Endothelial cell of umbilical vein (primary cell): ENCODE measurements at regions not wholly inside any gene's neighbourhood (a gene's known extent, or its start where the extent isn't known, plus 50 kb on each side); places are given as distances from the start of the nearest gene placed in this dataset.

Source experiments
- BruUV-seq: library from RNA; stranded (reverse); fragments of 400-500 nt; replicated peaks from 2 replicates; lab custom pipeline; 2021; lab: Mats Ljungman, UMichigan
- CTCF ChIA-PET: fragments of 300-600, 350-600 bp; sonication (Branson Sonifier 250); formaldehyde crosslinking; loops from one replicate; lab custom pipeline; 2021; ENCODE audit warnings: antibody characterized with exemption, inconsistent platforms; lab: Charles Lee
- POLR2A ChIA-PET: fragments of 300-600, 350-600 bp; sonication (Branson Sonifier 250); formaldehyde crosslinking; loops from one replicate; lab custom pipeline; 2021; ENCODE audit warnings: antibody characterized with exemption, inconsistent platforms; lab: Charles Lee
- DNase-seq: peaks from one replicate; pipeline ENCODE4 v3.0.0-alpha.2; 2011; ENCODE audit warnings: low read depth, low spot score
- FAIRE-seq: peaks from 2 replicates; lab custom pipeline; 2011; peaks lifted over from hg19 to GRCh38; lab: Jason Lieb, UNC
- H2AFZ ChIP-seq: 2 replicates; pipeline ENCODE4 v1.6.0; 2012; ENCODE audit warnings: low read depth, low read length, control low read depth, inconsistent platforms
- H3K27ac ChIP-seq: 2 replicates; pipeline ENCODE4 v1.5.1; 2011; ENCODE audit warnings: low read depth, mild to moderate bottlenecking, control low read depth, low read length, moderate library complexity; ENCODE audit not compliant: insufficient read depth
- H3K27me3 ChIP-seq, 2 experiments: 2 replicates each; pipeline versions ENCODE4 v1.6.0 to v1.6.1; 2011; ENCODE audit warnings: low read length in 2 of 2, mixed read lengths in 1 of 2; ENCODE audit not compliant: control insufficient read depth in 2 of 2, insufficient read depth in 2 of 2
- H3K36me3 ChIP-seq, 2 experiments: 2 replicates in 1 of 2; 3 replicates in 1 of 2; pipeline ENCODE4 v1.5.1; 2011; ENCODE audit warnings: low read length in 2 of 2, mild to moderate bottlenecking in 1 of 2, moderate library complexity in 1 of 2; ENCODE audit not compliant: control insufficient read depth in 2 of 2, insufficient read depth in 2 of 2; ENCODE audit errors: extremely low read depth in 1 of 2
- H3K4me1 ChIP-seq: 3 replicates; pipeline ENCODE4 v1.5.1; 2011; ENCODE audit warnings: mild to moderate bottlenecking, low read length; ENCODE audit not compliant: control insufficient read depth, insufficient read depth; ENCODE audit errors: extremely low read depth
- H3K4me2 ChIP-seq: 2 replicates; pipeline ENCODE4 v1.6.1; 2011; ENCODE audit warnings: low read length, control low read depth, mixed read lengths; ENCODE audit not compliant: insufficient read depth
- H3K4me3 ChIP-seq, 3 experiments: fragments of 200-600 bp in 1 of 3; sonication (generic), shearing (Covaris generic) in 1 of 3; replicated peaks in 1 of 3; 2 replicates each; pipeline ENCODE4 v1.5.1; 2011 to 2016; ENCODE audit warnings: control low read depth in 3 of 3, low read length in 3 of 3, mild to moderate bottlenecking in 2 of 3, inconsistent platforms in 1 of 3, low read depth in 1 of 3, moderate library complexity in 1 of 3; ENCODE audit not compliant: insufficient read depth in 1 of 3
- H3K79me2 ChIP-seq: 2 replicates; pipeline ENCODE4 v1.6.0; 2012; ENCODE audit warnings: low read length, inconsistent platforms; ENCODE audit not compliant: control insufficient read depth, insufficient read depth
- H3K9ac ChIP-seq: replicated peaks from 2 replicates; pipeline ENCODE3; 2011; ENCODE audit warnings: low read length, control low read depth; ENCODE audit not compliant: insufficient read depth; ENCODE audit errors: extremely low read depth
- H3K9me1 ChIP-seq: replicated peaks from 3 replicates; pipeline ENCODE4 v1.6.0; 2011; ENCODE audit warnings: mild to moderate bottlenecking, low read length; ENCODE audit not compliant: control insufficient read depth, insufficient read depth; ENCODE audit errors: extremely low read depth
- H3K9me3 ChIP-seq: replicated peaks from 2 replicates; pipeline ENCODE4 v1.5.1; 2012; ENCODE audit warnings: low read length, inconsistent platforms; ENCODE audit not compliant: control insufficient read depth, insufficient read depth
- H4K20me1 ChIP-seq: replicated peaks from 2 replicates; pipeline ENCODE3; 2011; ENCODE audit warnings: mild to moderate bottlenecking, low read length; ENCODE audit not compliant: control insufficient read depth, insufficient read depth; ENCODE audit errors: extremely low read depth
- CTCF ChIP-seq, 2 donors: IDR thresholded peaks; 1 replicate in 1 of 2; 2 replicates in 1 of 2; pipeline ENCODE4 v1.5.1; 2011; ENCODE audit warnings: low read length in 2 of 2, mild to moderate bottlenecking in 2 of 2, moderate library complexity in 2 of 2, control low read depth in 1 of 2, inconsistent platforms in 1 of 2, low read depth in 1 of 2; ENCODE audit not compliant: insufficient read depth in 1 of 2; ENCODE audit errors: extremely low read depth in 1 of 2
- EZH2 ChIP-seq: IDR thresholded peaks from 2 replicates; pipeline ENCODE4 v1.6.1; 2012; ENCODE audit warnings: borderline replicate concordance, low read depth, mild to moderate bottlenecking, moderate library complexity, low read length, inconsistent platforms; ENCODE audit not compliant: severe bottlenecking
- FOS ChIP-seq: IDR thresholded peaks from 2 replicates; pipeline ENCODE4 v1.6.1; 2011; ENCODE audit warnings: mild to moderate bottlenecking, low read length, moderate library complexity, borderline replicate concordance; ENCODE audit not compliant: insufficient read depth
- GATA2 ChIP-seq: IDR thresholded peaks from 2 replicates; pipeline ENCODE4 v1.7.0; 2011; ENCODE audit warnings: low read depth, mild to moderate bottlenecking, moderate library complexity, mixed read lengths, low read length; ENCODE audit not compliant: insufficient read length, insufficient read depth
- JUN ChIP-seq: IDR thresholded peaks from 2 replicates; pipeline ENCODE4 v1.6.1; 2011; ENCODE audit warnings: borderline replicate concordance, low read depth; ENCODE audit not compliant: insufficient read length, insufficient read depth
- MAX ChIP-seq: IDR thresholded peaks from 2 replicates; pipeline ENCODE4 v1.6.1; 2011; ENCODE audit not compliant: insufficient read depth, insufficient read length
- MYC ChIP-seq: IDR thresholded peaks from one replicate; pipeline ENCODE4 v1.6.1; 2011; ENCODE audit warnings: mild to moderate bottlenecking, low read depth, low read length
- POLR2A ChIP-seq: IDR thresholded peaks from 2 replicates; pipeline ENCODE4 v1.6.1; 2012; ENCODE audit warnings: low read depth, mild to moderate bottlenecking, control low read depth, low read length
- POLR2AphosphoS5 ChIP-seq: IDR thresholded peaks from 2 replicates; pipeline ENCODE4 v1.6.1; 2012; ENCODE audit warnings: low read depth, mild to moderate bottlenecking, control low read depth, low read length, moderate library complexity; ENCODE audit not compliant: insufficient read depth
- dilution Hi-C: fragments of 300-500 bp; cut with MboI; formaldehyde crosslinking; loops from one replicate; pipeline ENCODE4 v1.15.0; 2019; ENCODE audit warnings: low sequenced_read_pairs; ENCODE audit not compliant: extremely low pct_ligation_motif_present
- intact Hi-C: fragments of 100-400 bp; cut with micrococcal nuclease; formaldehyde crosslinking; loops from one replicate; pipeline ENCODE4 v1.10.0; 2022

DNA sequence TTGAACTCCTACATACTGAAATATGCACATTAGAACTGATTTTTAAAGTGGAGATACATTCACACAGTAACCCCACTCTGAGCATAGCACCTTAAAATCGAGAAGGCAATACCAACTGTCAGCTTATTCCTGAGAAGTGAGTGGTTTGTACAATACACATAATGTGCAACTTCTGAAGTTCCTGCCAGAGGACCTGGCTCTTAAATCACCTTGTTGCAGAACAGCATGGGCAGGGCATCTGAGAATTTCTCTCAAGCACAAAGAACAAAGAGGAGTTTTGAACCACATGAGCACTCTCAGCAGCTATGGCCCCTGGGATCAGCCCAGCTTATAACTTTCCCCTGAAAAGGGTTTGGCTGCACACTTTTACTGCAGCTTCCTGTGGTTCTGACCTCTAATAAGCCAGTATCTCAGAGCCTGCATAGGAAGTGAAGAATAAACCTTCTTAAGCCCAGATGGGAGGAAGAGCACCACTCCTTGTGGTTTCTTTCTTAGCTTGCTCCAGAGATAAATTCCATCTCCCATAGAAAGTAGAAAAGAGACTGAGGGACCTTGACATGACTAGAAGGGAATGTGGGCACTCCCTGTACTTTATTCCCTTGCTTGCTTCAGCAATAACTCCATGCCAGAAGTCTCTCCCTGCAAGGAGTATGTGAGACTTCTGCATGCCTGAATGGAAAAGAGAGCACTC is 862.3 kb downstream of the SUCLG1 start:
- no peaks in the 10 kb centered on the region for H3K27me3 ChIP-seq
- intact Hi-C loops (no loop called here), dilution Hi-C loops (no loop called here)
- H3K9me1 ChIP-seq, result no peaks in the 10 kb centered on the region
- CTCF ChIA-PET, result no interaction called here
- H3K27ac ChIP-seq, result no peak overlapping the region
- no peak overlapping the region for H2AFZ ChIP-seq
- H3K4me3 ChIP-seq, result no peak overlapping the region
- FAIRE-seq (no peak), DNase-seq (no peak)
- H3K4me2 ChIP-seq, result no peak overlapping the region
- TF ChIP-seq MYC, result no peak
- no peak for TF ChIP-seq CTCF (IDR thresholded peaks at IDR 0.05; ENCODE audit: extremely low read depth in 1 of 2, insufficient read depth in 1 of 2, low read depth in 1 of 2, low read length in 2 of 2)
- no peak for TF ChIP-seq MAX
- TF ChIP-seq FOS, result no peak
- TF ChIP-seq JUN, result no peak
- TF ChIP-seq POLR2AphosphoS5, result no peak
- no peak for TF ChIP-seq GATA2
- TF ChIP-seq EZH2, result no peak
- TF ChIP-seq POLR2A, result no peak
- no TSS peak for BruUV-seq
- no peaks in the 10 kb centered on the region for H3K79me2 ChIP-seq
- H3K36me3 ChIP-seq, result no peaks in the 10 kb centered on the region
- H3K4me1 ChIP-seq, result no peaks in the 10 kb centered on the region
- POLR2A ChIA-PET, result no interaction called here
- no peaks in the 10 kb centered on the region for H4K20me1 ChIP-seq
- H3K9me3 ChIP-seq, result no peaks in the 10 kb centered on the region
- no peak overlapping the region for H3K9ac ChIP-seq
